HG03064 (cell line): ENCODE measurements at regions not wholly inside any gene's neighbourhood (a gene's known extent, or its start where the extent isn't known, plus 50 kb on each side); places are given as distances from the start of the nearest gene placed in this dataset.

Experiments used
- ATAC-seq: cut with Tn5 transposase; IDR thresholded peaks from one replicate; pipeline ENCODE4 v1.9.1; 2021; ENCODE audit warnings: low read depth; ENCODE audit not compliant: unreplicated experiment

DNA sequence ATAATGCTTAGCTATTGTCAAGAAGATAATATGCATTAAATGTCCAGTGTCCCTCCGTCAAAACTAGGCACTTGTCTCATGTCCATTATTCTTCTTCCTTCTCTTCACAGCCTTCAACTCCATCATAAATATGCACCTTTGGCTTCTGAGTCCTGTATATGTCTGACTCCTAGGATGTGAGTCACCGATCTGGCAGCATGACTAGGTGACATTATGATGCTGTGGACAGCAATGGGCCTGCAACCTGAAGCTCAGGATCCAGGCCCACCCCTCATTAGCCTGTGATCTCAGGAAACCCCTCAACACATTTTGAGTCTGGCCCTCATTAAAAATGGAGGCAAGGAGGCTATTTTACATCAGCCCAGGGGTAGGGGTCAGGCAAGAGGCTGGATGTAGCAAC lies 362.5 kb upstream of the ZMIZ1 start:
- ATAC-seq, result no peak

DNA sequence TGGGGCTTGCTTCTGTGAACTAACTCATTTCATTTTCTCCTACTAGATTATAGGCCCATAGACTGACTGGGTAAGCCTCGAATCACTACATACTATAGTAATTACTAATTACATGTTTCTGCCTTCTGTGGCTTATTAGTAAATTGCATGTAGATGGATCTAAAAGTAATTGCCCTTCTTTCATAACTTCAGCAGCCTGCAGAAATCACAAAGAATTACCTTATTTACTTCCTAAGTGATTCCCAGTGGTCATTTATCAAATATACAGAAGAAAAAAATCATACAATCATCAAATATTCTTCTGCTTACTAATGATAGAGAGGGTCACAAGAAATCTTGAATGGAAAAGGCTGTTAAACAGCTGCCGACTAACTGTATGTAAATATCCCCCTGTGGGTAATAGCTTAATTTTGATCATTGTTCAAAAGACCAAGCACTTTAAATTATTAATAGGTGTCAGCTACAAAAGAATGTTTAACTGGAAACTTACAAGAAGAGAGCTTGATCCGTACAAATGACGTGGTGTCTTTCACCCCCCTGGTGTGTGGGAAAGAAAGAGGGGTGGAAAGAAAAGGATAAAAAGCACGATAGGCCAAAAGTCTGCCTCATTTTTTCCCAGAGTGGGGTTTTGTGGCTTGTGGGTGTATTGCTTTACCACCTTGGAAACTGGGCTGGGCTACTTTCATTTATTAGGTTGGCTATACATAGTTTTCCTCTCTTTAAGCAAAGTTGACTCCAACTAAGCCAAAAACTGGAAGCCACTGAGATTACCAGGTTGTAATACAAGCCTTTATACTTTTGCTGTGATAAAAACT lies 361.8 kb upstream of the ZMIZ1 start:
- no peak for ATAC-seq

DNA sequence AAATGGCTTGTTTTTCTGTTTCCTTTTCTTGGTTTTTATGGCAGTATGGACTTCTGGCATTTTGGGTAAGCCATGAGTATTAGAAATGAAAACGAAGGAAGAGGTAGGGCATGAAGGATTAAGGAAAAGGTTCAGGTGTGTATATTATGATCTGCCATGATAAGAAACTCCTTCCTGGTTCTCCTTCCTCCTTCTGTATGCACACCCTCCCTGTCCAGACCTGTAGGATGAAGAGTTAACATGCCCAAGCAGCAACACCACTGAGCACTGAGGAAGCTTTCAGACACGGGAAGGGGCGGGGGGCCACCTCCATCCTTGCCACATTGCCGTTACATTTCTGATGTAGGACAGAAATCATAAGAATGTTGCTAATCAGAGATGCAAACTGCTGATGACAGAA lies 361.0 kb upstream of the ZMIZ1 start:
- no peak for ATAC-seq

DNA sequence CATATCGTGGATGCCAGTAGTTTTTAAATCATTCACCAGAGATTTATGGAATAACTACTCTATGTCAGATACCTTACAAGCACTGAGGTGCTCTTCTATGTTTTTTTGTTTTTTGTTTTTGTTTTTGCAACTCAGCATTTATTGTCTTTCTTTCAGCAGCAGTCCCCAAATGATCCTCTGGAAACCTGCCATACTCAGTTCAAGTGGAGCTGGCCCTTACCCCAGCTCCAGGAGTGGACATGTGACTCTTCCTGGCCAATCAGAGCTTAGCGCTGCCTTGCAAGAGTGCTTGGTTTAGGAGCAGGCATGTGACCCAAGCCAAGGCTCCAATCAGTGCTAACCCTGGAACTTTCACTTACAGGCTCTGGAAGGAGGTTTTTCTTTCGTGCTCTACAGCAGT lies 356.6 kb upstream of the ZMIZ1 start:
- no peak for ATAC-seq

DNA sequence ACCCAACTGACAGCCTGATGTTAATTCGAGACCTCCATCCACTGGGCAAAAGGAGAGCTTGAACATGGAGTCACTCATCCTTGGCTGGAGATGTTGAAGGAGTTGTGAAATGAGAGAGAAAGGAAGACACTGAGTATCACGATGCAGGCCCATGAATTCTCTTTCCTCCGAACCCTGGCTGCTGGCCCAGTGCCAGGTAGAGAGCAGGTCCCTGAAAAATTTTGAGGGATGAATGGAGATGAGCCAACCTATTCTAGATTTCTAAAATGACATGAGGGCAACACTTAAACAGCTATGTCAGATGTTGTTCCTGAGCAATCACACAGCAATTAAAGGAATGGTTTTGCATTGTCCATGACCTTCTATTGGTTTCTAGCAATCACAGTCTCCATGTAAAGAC lies 355.1 kb upstream of the ZMIZ1 start:
- ATAC-seq, result no peak

DNA sequence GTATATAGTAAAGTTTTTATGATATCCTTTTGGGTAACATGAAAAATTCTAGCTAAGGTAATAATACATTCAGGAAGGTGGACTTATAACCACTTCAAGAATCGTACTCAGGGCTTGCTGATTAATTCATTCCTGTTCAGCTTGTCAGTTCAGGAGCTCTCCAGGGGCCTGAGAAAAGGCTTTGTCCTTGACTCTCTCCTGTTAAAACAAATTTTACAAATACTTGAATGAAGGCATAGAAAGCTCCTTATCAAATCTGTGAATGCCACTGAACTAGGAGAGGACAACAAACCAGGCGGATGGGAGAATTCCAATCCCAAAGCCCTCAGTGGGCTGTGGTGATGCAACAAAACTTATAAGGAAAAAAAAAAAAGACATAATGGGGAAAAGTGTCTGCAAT lies 354.5 kb upstream of the ZMIZ1 start:
- no peak for ATAC-seq

DNA sequence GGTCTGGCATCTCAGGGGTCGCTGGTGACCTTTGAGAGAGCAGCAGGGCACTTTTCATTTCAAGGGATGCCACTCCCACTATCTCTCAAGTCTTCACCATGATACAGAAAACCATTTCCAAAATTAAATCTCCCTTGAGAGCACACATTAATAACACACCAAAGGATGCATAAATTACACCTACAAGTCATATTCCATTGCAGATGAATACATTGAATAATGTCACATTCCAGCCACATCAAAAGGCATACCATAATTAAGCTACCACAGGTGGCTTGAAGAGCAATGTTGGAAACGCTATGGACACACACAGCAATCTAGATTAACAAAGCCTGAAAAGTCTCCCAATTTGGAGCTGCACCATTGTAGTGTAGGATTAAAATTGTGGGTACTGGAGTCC lies 353.3 kb upstream of the ZMIZ1 start:
- ATAC-seq, result no peak

DNA sequence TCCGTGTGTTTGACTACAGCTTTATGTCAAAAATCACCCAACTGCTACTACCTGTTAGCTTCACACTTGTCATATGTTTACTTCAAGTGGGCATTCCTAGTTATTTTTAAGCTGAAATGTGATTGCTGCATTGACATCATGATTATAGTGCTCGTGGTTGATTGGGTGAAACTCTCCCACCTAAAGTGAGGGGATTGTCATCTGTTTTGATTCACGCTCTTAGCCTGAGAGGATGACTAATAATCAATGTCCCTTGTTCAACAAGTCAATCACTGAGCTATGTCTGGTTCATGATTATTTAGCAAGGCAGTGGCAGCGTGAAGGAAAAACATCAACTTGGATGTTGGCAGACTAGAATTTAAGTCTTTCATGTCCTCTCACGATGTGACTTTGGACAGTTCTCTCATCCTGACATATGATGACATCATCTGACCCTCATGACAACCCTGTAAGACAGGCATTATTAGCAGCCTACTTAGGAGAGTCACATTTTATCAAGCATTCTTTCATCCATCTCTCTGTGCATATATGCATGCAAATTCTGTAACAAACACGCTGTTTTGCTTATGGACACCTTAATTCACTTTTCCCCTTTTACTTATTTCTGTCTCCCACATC lies 352.6 kb upstream of the ZMIZ1 start:
- ATAC-seq, result no peak

DNA sequence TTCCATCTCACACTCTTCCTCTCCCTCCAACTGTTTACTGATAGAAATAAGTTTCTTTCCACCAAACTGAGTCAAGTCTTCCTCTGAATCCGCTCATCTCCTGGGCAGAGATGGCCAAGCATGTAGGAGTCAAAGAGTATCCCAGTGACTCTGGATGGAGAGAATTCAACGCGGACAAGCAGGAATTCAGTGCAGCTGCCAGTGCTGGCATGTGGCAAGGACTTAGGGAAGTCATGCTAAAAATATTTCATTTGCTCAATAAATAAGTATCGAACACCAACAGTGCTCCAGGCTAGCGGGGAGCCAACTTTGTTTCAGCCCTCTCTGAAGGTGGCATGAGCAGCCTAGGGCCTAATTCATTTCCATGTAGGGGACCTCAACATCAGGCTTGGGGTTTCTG lies 351.6 kb upstream of the ZMIZ1 start:
- ATAC-seq, result no peak

DNA sequence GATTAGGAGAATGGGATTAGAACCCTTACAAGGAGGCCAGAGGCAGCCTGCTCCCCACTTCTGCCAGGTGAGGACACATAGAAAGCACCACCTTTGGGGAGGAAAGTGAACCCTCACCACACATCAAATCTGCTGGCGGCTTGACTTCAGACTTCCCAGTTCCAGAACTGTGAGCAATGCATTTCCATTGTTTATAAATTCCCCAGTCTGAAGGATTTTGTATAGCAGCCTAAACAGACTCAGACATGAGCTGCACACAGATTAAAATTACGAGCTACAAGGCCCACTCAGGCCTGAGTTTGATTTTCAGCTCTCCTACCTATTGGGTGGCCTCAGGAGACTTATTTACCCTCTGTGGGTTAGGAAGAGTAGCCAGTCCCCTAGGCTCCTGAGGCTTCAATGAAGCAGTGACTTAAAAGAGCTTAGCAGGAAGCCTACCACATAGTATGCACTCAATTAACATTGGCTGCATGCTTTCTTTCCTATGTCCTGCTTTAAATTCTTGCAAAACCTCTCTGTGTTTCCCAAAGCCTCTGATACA lies 350.7 kb upstream of the ZMIZ1 start:
- no peak for ATAC-seq

DNA sequence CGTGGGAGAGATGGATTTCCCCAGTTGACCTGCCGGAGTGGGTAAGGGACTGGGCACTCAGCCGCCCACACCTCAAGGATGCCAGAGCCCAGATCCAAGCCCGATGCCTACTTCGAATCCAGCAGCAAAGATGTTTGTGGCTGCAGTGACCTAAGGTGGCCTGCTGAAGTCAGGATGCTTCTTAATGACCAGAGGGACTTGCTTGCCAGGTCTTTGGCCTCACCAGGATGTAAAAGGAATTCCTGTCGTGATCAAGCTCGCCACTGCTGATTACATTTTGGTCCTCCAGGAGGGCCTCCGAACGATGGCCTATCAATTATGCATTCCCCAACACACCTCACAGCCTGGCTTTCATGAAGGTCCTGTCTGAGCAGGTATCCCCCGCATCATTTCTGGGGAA lies 349.5 kb upstream of the ZMIZ1 start:
- ATAC-seq, result no peak

DNA sequence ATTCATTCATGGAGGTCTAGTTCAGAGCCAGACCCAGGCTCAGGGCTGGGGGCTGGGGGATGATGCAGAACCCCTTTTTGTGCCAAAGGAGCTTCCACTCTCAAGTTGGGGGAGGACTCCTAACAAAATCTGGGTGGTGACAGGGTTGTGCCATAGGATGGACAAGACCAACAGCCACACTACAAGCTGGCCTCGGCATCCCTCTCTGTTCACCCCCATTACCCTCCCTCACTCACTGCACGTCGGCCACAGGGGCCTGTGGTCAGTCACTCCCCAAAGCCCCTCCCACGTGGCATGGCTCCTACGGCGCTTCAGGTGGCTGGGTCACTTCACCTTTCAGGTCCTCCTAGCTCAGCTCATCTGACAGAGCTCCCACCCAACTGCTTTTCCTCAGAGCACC lies 348.7 kb upstream of the ZMIZ1 start:
- no peak for ATAC-seq

DNA sequence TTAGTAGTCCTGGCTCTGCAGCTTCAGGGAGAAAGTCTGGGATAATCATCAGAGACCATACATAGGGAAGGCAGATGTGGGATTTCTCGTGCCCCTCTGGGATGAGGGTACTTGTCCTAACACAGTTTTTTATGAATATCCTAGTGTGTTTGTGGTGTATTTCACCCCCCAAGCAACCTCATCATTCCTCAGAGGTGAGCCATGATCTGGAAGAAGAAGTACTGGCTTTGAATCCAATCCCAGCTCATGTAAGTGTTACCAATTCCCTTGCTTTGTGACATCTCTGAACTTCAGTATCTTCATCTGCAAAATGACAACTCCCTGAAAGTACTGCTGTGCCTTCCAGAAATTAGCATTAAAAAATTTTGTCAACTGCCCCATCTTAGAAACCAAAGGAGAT lies 347.5 kb upstream of the ZMIZ1 start:
- ATAC-seq, result no peak

DNA sequence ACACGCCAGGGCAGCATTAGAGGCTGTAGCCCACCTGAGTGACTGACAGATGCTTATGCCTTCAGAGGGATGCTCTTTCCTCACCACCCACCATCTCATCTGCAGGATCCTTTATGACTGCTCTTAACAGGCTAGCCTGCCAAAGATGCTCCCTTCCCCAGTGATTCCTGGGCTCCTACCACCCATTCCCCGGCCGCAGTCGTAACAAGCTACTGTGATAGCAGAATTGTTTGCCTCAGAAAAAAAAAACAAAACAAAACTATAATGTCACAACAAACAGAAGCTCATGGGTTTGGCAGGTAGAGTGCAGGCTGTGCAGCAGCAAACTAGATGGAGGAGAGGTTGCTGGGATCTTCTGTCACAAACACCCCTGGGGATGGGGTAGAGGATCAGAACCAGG lies 343.9 kb upstream of the ZMIZ1 start:
- ATAC-seq, result no peak

DNA sequence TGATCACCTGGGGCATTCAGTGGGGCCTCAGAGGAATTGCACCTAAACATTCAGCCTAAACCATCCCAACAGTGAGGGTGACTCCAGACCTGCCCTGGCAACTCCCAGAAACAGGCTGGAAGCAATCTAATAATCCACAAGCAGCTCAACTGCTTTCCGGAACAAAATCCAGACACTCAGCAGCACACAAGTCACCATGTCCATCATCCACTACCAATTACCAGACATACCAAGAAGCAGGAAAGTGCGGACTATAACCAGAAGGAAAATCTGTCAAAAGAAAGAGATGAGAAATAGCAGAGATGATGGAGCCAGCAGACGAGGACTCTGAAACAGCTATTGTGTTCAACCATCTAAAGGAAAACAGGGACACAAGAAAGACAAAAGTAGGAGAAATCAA lies 342.6 kb upstream of the ZMIZ1 start:
- ATAC-seq, result no peak

DNA sequence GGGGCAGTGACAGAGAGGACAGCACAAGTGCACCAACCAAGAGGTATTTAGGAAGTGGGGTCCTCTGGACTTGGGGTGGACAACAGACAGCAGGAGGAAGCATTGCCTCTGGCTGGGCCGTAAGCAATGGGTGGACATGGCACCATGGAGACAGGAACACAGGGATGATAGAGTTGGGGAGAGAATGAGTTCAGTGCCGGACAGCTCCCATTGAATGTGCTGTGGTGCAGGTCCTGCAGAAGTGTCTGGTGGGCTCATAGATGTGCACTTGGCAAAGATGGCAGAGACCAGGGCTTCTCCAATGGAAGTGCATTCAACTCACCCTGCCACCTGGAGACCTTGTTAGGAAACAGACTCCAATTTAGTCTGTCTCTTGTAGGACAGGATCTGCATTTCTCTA lies 341.5 kb upstream of the ZMIZ1 start:
- no peak for ATAC-seq

DNA sequence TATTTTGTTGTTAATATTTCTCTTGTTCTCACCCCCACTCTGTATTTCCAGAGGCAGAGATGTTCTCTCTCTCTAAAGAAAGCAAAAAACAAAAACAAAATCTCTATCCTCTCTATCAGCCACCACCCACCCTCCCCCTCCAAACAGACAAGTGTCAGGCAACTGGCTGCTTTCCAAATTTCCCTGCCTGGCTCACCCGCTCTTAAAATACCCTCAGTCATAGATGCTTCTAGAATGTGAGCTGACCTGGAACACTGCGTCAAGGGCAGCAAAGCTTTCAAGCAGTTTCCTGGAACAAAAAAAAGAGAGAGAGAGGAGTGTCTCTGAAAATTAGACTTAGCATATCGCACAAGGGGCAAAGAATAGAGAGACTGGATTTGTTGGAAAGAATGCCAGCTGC lies 341.0 kb upstream of the ZMIZ1 start:
- no peak for ATAC-seq

DNA sequence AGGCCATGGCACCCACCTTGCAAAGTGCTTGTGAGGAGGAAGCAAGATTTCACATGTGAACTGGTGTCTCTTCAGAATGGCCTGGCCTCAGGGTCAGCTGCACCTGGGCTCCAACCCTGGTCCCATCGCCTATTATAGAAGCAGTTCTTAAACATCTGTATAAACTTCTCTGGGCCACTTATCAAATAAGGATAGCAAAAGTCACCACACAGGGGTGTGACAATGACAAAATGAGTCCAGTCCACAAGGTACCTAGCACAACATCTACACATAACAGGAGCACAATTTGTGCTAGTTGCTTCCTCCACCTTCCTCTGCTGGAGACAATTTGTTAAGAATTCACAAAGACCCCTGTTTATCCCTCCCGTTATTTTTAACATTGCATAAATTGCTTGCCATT lies 340.6 kb upstream of the ZMIZ1 start:
- no peak for ATAC-seq

DNA sequence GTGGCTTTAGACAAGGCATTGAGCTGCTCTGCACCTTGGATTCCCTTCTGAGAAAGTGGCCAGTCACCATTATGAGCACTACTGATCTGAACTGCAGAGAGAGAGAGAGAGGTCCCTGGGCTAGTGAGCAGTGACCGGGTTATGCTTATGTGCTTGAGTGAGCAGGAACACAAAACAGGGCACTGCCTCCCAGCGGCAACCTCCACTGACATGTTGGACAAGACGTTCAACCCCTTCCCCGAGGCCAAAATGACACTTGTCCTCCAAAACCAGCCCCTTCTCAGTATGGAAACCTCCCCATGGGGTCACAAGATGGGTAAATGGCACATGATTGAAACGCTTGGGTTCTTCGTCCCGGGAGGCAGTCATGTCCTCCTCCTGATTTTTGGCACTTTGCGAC lies 339.4 kb upstream of the ZMIZ1 start:
- ATAC-seq, result no peak

DNA sequence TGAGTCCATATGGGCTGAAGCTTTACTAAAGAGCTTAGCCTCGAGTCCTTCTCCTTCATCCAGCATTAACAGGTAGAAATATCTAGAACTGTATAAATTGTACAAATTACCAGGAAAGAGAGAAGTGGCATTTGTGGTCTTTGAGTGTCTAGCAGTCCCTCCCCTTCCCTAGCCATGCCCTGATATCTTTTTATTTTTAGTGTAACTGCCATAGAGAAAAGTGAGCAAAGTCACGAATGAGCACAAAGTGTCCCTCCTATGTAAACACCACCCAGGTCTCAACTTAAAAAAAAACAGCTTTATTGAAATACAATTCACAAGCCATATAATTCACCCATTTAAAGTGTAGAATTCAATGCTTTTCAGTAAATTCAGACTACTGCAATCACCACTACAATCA lies 339.0 kb upstream of the ZMIZ1 start:
- ATAC-seq, result no peak

DNA sequence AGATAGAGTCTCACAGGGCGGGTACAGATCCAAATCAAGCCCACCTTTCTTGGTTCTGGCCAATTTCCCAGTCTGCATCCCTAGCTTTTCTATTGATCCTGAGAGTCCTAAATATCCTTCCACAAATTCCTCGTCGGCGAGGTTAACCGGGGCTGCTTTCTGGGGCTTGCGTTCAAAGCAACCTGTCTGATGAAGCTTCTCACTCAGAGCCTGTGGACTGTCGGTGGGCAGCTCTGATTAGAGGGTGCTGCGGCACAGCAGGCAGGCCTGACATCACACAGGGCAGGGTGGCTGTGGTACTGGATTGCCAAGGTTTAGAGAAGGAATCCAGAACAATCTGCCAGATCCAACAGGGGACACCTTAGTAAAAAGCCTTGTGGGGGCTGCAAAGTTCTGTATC lies 338.0 kb upstream of the ZMIZ1 start:
- ATAC-seq, result no peak

DNA sequence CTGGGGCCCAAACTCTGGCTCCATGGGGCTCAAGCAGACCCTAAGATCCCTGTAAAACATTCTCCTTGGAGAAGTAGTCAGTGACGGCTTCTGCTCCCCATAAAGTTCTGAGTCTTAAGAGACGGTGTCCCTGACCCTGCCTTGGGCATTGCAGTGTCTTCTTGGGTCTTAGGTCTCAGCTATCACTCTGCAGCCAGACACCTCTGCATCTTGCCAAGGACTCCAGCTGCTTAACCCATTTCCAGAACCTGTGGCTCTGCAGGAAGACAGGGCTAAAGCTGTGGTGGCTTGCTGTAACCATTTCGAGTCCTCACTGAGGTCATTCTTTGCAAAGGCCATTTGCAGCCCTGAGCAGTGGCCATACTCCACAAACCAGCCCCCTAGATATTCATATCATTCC lies 337.1 kb upstream of the ZMIZ1 start:
- ATAC-seq, result no peak
